GM12878 (cell line): ENCODE measurements at regions not wholly inside any gene's neighbourhood (a gene's known extent, or its start where the extent isn't known, plus 50 kb on each side); places are given as distances from the start of the nearest gene placed in this dataset.

Experiments used
- ATF7 ChIP-seq: fragments of 450-650 bp; IDR thresholded peaks from 2 replicates; pipeline ENCODE4 v1.6.1; 2016; ENCODE audit warnings: low read depth, mild to moderate bottlenecking
- BACH1 ChIP-seq: fragments of 450-650 bp; IDR thresholded peaks from 2 replicates; pipeline ENCODE4 v1.6.1; 2017; ENCODE audit warnings: mild to moderate bottlenecking, borderline replicate concordance
- BMI1 ChIP-seq: fragments of 450-650 bp; IDR thresholded peaks from 2 replicates; pipeline ENCODE4 v1.6.1; 2016; ENCODE audit warnings: mild to moderate bottlenecking, moderate library complexity, borderline replicate concordance
- EGR1 ChIP-seq, 2 experiments: IDR thresholded peaks; 1 replicate in 1 of 2; 2 replicates in 1 of 2; pipeline ENCODE4 v1.6.1; 2011 to 2012; ENCODE audit warnings: low read depth in 2 of 2, low read length in 2 of 2, borderline replicate concordance in 1 of 2, mild to moderate bottlenecking in 1 of 2, moderate library complexity in 1 of 2
- FOS ChIP-seq: IDR thresholded peaks from 3 replicates; pipeline ENCODE4 v1.6.1; 2011; ENCODE audit warnings: borderline replicate concordance; ENCODE audit not compliant: insufficient read length; ENCODE audit errors: extremely low read depth
- HDGF ChIP-seq: fragments of 450-650 bp; IDR thresholded peaks from 2 replicates; pipeline ENCODE4 v1.6.1; 2016; ENCODE audit warnings: antibody characterized with exemption
- MEF2A ChIP-seq: IDR thresholded peaks from 2 replicates; pipeline ENCODE4 v1.6.1; 2011; ENCODE audit warnings: low read depth, mild to moderate bottlenecking, low read length, moderate library complexity; ENCODE audit not compliant: insufficient read depth
- PAX5 ChIP-seq: IDR thresholded peaks from 2 replicates; pipeline ENCODE4 v1.6.1; 2011; ENCODE audit warnings: low read depth, low read length, borderline replicate concordance
- RELA ChIP-seq: fragments of 450-650 bp; IDR thresholded peaks from 2 replicates; pipeline ENCODE4 v1.8.0; 2014; ENCODE audit warnings: borderline replicate concordance; ENCODE audit not compliant: partially characterized antibody
- SIX5 ChIP-seq: IDR thresholded peaks from 2 replicates; pipeline ENCODE4 v1.6.1; 2011; ENCODE audit warnings: mild to moderate bottlenecking, low read depth, low read length, moderate library complexity; ENCODE audit not compliant: severe bottlenecking
- STAT3 ChIP-seq: IDR thresholded peaks from 2 replicates; pipeline ENCODE4 v1.6.1; 2011; ENCODE audit warnings: low read depth, low read length, improper control_type of control experiment
- TARDBP ChIP-seq: IDR thresholded peaks from 2 replicates; pipeline ENCODE4 v1.6.1; 2016; ENCODE audit warnings: borderline replicate concordance
- TF ChIP-seq, protein P1 (sequence below): IDR thresholded peaks from 2 replicates; pipeline ENCODE4 v1.6.1; 2012; ENCODE audit warnings: low read depth, low read length, improper control_type of control experiment
- TF ChIP-seq, protein P2 (sequence below): fragments of 450-650 bp; IDR thresholded peaks from 2 replicates; pipeline ENCODE4 v1.6.1; 2017; ENCODE audit warnings: borderline replicate concordance
- TF ChIP-seq, protein P3 (sequence below): IDR thresholded peaks from 2 replicates; pipeline ENCODE4 v1.6.1; 2011; ENCODE audit warnings: borderline replicate concordance, low read depth, mild to moderate bottlenecking, moderate library complexity, low read length; ENCODE audit not compliant: insufficient read depth, poor library complexity, severe bottlenecking
- TF ChIP-seq, protein P4 (sequence below): fragments of 450-650 bp; IDR thresholded peaks from 2 replicates; pipeline ENCODE4 v1.6.1; 2016; ENCODE audit warnings: mild to moderate bottlenecking, moderate library complexity, borderline replicate concordance
- TF ChIP-seq, protein P5 (sequence below): fragments of 450-650 bp; IDR thresholded peaks from 2 replicates; pipeline ENCODE4 v1.6.1; 2016; ENCODE audit warnings: mild to moderate bottlenecking
- TF ChIP-seq, protein P6 (sequence below), 3 experiments: IDR thresholded peaks in 2 of 3; conservative IDR thresholded peaks in 1 of 3; 2 replicates each; pipeline ENCODE4 v1.5.1; 2011; ENCODE audit warnings: low read depth in 3 of 3, low read length in 3 of 3, mild to moderate bottlenecking in 3 of 3, control low read depth in 2 of 3, moderate library complexity in 2 of 3, inconsistent platforms in 1 of 3, mixed read lengths in 1 of 3; ENCODE audit not compliant: control insufficient read depth in 2 of 3, insufficient read depth in 1 of 3; ENCODE audit errors: extremely low read depth in 1 of 3

DNA sequence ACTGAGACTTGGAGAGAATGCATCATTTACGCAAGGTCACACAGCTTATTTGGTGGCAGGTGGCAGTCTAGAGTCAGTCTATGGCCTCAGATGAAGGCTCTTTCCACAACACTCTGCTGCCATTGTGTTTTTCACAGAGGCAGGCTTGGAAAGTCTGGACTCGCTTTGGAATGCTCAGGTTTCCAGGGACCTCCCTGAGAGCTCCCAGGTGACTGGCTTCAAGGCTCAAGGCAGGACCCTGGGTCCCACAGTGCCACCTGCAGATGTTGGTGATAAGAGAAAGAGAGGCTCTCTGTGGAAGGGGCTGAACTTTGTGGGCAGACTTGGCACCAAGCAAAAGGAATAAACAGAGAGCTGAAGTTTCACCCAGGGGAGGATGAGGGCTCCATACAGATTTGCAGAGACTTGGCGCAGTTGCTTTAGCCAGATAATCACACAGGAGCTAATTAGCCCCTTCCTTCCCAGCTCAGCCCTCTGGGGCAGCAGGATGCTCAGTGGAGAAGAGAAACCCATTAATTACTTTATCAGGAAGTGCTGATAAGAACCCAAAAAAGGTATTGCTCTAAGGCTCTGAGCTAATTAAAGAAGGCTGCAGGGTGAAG is 103.5 kb downstream of the LBH start (continued):
- TF ChIP-seq, protein P1, sequence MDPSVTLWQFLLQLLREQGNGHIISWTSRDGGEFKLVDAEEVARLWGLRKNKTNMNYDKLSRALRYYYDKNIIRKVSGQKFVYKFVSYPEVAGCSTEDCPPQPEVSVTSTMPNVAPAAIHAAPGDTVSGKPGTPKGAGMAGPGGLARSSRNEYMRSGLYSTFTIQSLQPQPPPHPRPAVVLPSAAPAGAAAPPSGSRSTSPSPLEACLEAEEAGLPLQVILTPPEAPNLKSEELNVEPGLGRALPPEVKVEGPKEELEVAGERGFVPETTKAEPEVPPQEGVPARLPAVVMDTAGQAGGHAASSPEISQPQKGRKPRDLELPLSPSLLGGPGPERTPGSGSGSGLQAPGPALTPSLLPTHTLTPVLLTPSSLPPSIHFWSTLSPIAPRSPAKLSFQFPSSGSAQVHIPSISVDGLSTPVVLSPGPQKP: 0 out of 2 replicates have a peak, but pooled peaks have one; percentile 20
- TF ChIP-seq, protein P2, sequence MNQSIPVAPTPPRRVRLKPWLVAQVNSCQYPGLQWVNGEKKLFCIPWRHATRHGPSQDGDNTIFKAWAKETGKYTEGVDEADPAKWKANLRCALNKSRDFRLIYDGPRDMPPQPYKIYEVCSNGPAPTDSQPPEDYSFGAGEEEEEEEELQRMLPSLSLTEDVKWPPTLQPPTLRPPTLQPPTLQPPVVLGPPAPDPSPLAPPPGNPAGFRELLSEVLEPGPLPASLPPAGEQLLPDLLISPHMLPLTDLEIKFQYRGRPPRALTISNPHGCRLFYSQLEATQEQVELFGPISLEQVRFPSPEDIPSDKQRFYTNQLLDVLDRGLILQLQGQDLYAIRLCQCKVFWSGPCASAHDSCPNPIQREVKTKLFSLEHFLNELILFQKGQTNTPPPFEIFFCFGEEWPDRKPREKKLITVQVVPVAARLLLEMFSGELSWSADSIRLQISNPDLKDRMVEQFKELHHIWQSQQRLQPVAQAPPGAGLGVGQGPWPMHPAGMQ: no peak
- TF ChIP-seq FOS: no peak
- no peak for TF ChIP-seq BMI1
- TF ChIP-seq, protein P3, sequence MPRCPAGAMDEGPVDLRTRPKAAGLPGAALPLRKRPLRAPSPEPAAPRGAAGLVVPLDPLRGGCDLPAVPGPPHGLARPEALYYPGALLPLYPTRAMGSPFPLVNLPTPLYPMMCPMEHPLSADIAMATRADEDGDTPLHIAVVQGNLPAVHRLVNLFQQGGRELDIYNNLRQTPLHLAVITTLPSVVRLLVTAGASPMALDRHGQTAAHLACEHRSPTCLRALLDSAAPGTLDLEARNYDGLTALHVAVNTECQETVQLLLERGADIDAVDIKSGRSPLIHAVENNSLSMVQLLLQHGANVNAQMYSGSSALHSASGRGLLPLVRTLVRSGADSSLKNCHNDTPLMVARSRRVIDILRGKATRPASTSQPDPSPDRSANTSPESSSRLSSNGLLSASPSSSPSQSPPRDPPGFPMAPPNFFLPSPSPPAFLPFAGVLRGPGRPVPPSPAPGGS: no peak
- TF ChIP-seq, protein P4, sequence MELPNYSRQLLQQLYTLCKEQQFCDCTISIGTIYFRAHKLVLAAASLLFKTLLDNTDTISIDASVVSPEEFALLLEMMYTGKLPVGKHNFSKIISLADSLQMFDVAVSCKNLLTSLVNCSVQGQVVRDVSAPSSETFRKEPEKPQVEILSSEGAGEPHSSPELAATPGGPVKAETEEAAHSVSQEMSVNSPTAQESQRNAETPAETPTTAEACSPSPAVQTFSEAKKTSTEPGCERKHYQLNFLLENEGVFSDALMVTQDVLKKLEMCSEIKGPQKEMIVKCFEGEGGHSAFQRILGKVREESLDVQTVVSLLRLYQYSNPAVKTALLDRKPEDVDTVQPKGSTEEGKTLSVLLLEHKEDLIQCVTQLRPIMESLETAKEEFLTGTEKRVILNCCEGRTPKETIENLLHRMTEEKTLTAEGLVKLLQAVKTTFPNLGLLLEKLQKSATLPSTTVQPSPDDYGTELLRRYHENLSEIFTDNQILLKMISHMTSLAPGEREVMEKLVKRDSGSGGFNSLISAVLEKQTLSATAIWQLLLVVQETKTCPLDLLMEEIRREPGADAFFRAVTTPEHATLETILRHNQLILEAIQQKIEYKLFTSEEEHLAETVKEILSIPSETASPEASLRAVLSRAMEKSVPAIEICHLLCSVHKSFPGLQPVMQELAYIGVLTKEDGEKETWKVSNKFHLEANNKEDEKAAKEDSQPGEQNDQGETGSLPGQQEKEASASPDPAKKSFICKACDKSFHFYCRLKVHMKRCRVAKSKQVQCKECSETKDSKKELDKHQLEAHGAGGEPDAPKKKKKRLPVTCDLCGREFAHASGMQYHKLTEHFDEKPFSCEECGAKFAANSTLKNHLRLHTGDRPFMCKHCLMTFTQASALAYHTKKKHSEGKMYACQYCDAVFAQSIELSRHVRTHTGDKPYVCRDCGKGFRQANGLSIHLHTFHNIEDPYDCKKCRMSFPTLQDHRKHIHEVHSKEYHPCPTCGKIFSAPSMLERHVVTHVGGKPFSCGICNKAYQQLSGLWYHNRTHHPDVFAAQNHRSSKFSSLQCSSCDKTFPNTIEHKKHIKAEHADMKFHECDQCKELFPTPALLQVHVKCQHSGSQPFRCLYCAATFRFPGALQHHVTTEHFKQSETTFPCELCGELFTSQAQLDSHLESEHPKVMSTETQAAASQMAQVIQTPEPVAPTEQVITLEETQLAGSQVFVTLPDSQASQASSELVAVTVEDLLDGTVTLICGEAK: no peak
- no peak for TF ChIP-seq PAX5
- TF ChIP-seq SIX5: no peak
- TF ChIP-seq STAT3: no peak
- no peak for TF ChIP-seq ATF7
- TF ChIP-seq RELA: no peak
- no peak for TF ChIP-seq EGR1 (IDR thresholded peaks at IDR 0.05; ENCODE audit: borderline replicate concordance in 1 of 2, low read depth in 2 of 2, low read length in 2 of 2)
- no peak for TF ChIP-seq HDGF
- no peak for TF ChIP-seq MEF2A
- no peak for TF ChIP-seq TARDBP
- no peak for TF ChIP-seq BACH1
- TF ChIP-seq, protein P5, sequence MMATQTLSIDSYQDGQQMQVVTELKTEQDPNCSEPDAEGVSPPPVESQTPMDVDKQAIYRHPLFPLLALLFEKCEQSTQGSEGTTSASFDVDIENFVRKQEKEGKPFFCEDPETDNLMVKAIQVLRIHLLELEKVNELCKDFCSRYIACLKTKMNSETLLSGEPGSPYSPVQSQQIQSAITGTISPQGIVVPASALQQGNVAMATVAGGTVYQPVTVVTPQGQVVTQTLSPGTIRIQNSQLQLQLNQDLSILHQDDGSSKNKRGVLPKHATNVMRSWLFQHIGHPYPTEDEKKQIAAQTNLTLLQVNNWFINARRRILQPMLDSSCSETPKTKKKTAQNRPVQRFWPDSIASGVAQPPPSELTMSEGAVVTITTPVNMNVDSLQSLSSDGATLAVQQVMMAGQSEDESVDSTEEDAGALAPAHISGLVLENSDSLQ: no peak
- TF ChIP-seq, protein P6, sequence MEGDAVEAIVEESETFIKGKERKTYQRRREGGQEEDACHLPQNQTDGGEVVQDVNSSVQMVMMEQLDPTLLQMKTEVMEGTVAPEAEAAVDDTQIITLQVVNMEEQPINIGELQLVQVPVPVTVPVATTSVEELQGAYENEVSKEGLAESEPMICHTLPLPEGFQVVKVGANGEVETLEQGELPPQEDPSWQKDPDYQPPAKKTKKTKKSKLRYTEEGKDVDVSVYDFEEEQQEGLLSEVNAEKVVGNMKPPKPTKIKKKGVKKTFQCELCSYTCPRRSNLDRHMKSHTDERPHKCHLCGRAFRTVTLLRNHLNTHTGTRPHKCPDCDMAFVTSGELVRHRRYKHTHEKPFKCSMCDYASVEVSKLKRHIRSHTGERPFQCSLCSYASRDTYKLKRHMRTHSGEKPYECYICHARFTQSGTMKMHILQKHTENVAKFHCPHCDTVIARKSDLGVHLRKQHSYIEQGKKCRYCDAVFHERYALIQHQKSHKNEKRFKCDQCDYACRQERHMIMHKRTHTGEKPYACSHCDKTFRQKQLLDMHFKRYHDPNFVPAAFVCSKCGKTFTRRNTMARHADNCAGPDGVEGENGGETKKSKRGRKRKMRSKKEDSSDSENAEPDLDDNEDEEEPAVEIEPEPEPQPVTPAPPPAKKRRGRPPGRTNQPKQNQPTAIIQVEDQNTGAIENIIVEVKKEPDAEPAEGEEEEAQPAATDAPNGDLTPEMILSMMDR (IDR thresholded peaks at IDR 0.05 in 2 of 3, conservative IDR thresholded peaks at IDR 0.05 in 1 of 3; ENCODE audit: control insufficient read depth in 2 of 3, extremely low read depth in 1 of 3, insufficient read depth in 1 of 3, low read depth in 3 of 3, low read length in 3 of 3): peak in 2 of 3 experiments; percentile 19 to 26; a peak in 4 of 6 replicates
